ENCODE measurements at regions not wholly inside any gene's neighbourhood (a gene's known extent, or its start where the extent isn't known, plus 50 kb on each side); places are given as distances from the start of the nearest gene placed in this dataset.

- TF ChIP-seq CTCF (IDR thresholded peaks at IDR 0.05; ENCODE audit: low read depth, low read length) = no peak
- DNase-seq (ENCODE audit: extremely low read depth, low read depth) = no peak
Observed at GRCh38 chr10:83037653-83038052, 1101.7 kb upstream of the GHITM start.

GRCh38 chr10:83038631-83039030 is 1100.7 kb upstream of the GHITM start:
- no peak for DNase-seq (ENCODE audit: extremely low read depth, low read depth)
- TF ChIP-seq CTCF (IDR thresholded peaks at IDR 0.05; ENCODE audit: low read depth, low read length) = no peak

- no peak for DNase-seq (ENCODE audit: extremely low read depth, low read depth)
- TF ChIP-seq CTCF (IDR thresholded peaks at IDR 0.05; ENCODE audit: low read depth, low read length) = no peak
Observed at GRCh38 chr10:83045731-83046130, 1093.6 kb upstream of the GHITM start.

GRCh38 chr10:83050815-83051214 is 1088.5 kb upstream of the GHITM start:
- no peak for DNase-seq (ENCODE audit: extremely low read depth, low read depth)
- no peak for TF ChIP-seq CTCF (IDR thresholded peaks at IDR 0.05; ENCODE audit: low read depth, low read length)

GRCh38 chr10:83062871-83063270 is 1076.4 kb upstream of the GHITM start:
- no peak for TF ChIP-seq CTCF (IDR thresholded peaks at IDR 0.05; ENCODE audit: low read depth, low read length)
- DNase-seq (ENCODE audit: extremely low read depth, low read depth) = no peak

GRCh38 chr10:83073472-83073871 is 1065.8 kb upstream of the GHITM start:
- no peak for TF ChIP-seq CTCF (IDR thresholded peaks at IDR 0.05; ENCODE audit: low read depth, low read length)
- no peak for DNase-seq (ENCODE audit: extremely low read depth, low read depth)

GRCh38 chr10:83075016-83075814 is 1064.1 kb upstream of the GHITM start:
- no peak for TF ChIP-seq CTCF (IDR thresholded peaks at IDR 0.05; ENCODE audit: low read depth, low read length)
- no peak for DNase-seq (ENCODE audit: extremely low read depth, low read depth)

Data from AG09319 (cell line).